ENCODE measurements at regions not wholly inside any gene's neighbourhood (a gene's known extent, or its start where the extent isn't known, plus 50 kb on each side); places are given as distances from the start of the nearest gene placed in this dataset.
"Not testable (repeated sequence)": the region's sequence is repeated elsewhere in the genome, so short reads cannot be mapped to it uniquely, and the experiment has no call there.

DNA sequence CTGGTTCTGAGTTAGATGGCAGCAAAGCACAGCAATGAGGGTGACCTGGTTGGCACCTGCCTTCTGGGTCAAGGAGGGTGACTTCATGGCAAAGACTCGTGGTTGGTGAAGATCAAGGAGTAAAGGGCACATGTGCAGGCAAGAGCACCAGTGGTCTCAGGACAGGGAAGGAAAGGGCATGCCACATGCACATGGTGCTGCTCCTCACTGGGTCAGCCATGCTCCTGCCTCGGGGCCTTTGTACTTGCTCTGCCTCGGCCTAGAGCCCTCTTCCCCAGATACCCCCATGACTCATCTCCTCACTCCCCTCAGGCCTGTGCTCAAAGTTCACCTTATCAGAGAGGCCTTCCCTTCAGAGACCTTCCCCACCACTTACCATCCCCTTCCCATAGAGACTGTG is 106.7 kb upstream of the KDM7A start:
- no peaks in the 10 kb centered on the region for H3K36me3 ChIP-seq (ENCODE audit: insufficient read depth, low read length)
- no peaks in the 10 kb centered on the region for H3K27me3 ChIP-seq (ENCODE audit: control insufficient read depth in 1 of 2, insufficient read depth in 2 of 2, low read length in 2 of 2)
- H3K4me3 ChIP-seq (ENCODE audit: low read depth in 1 of 2, low read length in 2 of 2), result no peak overlapping the region
- H3K4me1 ChIP-seq (ENCODE audit: insufficient read depth, low read length), result no peaks in the 10 kb centered on the region
- H3K9me3 ChIP-seq (ENCODE audit: low read length), result no peaks in the 10 kb centered on the region
- no peak overlapping the region for H3K9ac ChIP-seq (ENCODE audit: low read length)
- H3K27ac ChIP-seq (ENCODE audit: low read depth, low read length), result no peak overlapping the region

DNA sequence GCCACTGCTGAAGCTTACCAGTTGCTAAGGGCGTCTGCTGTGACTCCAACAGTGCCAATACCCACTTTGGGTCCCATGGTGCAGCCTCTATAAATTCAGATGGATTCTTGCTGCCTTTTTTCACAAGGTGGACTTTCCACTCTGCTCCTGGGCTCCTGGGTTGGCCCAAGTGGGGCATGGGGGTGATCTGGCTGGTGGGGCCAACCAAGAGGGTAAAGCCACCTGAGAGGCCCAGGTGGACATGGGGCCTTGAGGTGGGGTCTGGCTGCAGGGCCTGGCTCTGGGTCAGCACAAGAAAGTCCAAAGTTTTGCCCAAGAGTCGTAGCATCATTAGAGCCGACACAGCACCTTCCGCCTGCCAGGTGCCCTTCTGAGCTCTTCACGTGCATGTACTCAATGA is 105.2 kb upstream of the KDM7A start:
- Histone ChIP-seq H3K9ac (ENCODE audit: low read length) (no peak overlapping the region), H3K27me3 (ENCODE audit: control insufficient read depth in 1 of 2, insufficient read depth in 2 of 2, low read length in 2 of 2) (no peaks in the 10 kb centered on the region), H3K9me3 (ENCODE audit: low read length) (no peaks in the 10 kb centered on the region), H3K4me3 (ENCODE audit: low read depth in 1 of 2, low read length in 2 of 2) (no peak overlapping the region), H3K36me3 (ENCODE audit: insufficient read depth, low read length) (no peaks in the 10 kb centered on the region), H3K4me1 (ENCODE audit: insufficient read depth, low read length) (no peaks in the 10 kb centered on the region), H3K27ac (ENCODE audit: low read depth, low read length) (no peak overlapping the region)

DNA sequence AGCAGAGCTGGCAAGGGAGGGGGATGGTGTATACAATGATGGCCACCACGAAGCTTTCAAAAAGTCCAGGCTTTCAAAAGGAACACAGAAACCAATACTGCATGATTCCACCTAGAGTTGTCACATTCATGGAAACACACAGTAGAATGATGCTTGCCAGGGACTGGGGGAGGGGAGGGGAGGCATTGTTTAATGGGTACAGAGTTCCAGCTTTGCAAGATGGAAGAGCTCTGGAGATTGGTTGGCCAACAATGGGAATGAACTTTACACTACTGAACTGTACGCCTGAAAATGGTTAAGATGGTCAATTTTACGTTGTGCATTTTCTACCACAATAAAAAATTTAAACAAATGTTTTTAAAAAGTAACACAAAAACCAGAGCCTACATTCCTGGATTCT is 104.5 kb upstream of the KDM7A start:
- Histone ChIP-seq H3K36me3 (ENCODE audit: insufficient read depth, low read length) (no peaks in the 10 kb centered on the region), H3K4me3 (ENCODE audit: low read depth in 1 of 2, low read length in 2 of 2) (no peak overlapping the region), H3K4me1 (ENCODE audit: insufficient read depth, low read length) (no peaks in the 10 kb centered on the region), H3K9ac (ENCODE audit: low read length) (no peak overlapping the region), H3K27me3 (ENCODE audit: control insufficient read depth in 1 of 2, insufficient read depth in 2 of 2, low read length in 2 of 2) (no peaks in the 10 kb centered on the region), H3K9me3 (ENCODE audit: low read length) (no peaks in the 10 kb centered on the region), H3K27ac (ENCODE audit: low read depth, low read length) (no peak overlapping the region)

DNA sequence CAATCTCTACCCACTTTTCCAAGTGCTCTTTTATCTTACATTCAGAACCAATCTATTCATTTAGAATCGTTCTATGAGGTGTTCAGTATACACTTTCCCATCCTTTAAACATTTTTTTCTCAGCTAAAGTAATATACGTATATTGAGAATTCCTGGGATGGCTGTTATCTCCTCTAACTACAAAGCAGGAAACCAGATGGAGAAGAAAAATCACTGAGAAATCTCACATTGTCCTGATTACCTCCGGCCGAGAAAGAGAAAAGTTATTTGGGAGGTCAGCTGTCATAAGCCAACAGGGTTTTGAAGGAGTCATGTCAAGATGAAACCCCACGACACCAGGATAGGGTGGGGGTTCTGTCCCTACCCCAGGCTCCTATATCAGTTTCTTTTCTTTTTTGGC is 99.2 kb upstream of the KDM7A start:
- Histone ChIP-seq H3K4me1 (ENCODE audit: insufficient read depth, low read length) (no peaks in the 10 kb centered on the region), H3K9me3 (ENCODE audit: low read length) (no peaks in the 10 kb centered on the region), H3K27me3 (ENCODE audit: control insufficient read depth in 1 of 2, insufficient read depth in 2 of 2, low read length in 2 of 2) (no peaks in the 10 kb centered on the region), H3K9ac (ENCODE audit: low read length) (no peak overlapping the region), H3K27ac (ENCODE audit: low read depth, low read length) (no peak overlapping the region), H3K4me3 (ENCODE audit: low read depth in 1 of 2, low read length in 2 of 2) (no peak overlapping the region), H3K36me3 (ENCODE audit: insufficient read depth, low read length) (no peaks in the 10 kb centered on the region)

DNA sequence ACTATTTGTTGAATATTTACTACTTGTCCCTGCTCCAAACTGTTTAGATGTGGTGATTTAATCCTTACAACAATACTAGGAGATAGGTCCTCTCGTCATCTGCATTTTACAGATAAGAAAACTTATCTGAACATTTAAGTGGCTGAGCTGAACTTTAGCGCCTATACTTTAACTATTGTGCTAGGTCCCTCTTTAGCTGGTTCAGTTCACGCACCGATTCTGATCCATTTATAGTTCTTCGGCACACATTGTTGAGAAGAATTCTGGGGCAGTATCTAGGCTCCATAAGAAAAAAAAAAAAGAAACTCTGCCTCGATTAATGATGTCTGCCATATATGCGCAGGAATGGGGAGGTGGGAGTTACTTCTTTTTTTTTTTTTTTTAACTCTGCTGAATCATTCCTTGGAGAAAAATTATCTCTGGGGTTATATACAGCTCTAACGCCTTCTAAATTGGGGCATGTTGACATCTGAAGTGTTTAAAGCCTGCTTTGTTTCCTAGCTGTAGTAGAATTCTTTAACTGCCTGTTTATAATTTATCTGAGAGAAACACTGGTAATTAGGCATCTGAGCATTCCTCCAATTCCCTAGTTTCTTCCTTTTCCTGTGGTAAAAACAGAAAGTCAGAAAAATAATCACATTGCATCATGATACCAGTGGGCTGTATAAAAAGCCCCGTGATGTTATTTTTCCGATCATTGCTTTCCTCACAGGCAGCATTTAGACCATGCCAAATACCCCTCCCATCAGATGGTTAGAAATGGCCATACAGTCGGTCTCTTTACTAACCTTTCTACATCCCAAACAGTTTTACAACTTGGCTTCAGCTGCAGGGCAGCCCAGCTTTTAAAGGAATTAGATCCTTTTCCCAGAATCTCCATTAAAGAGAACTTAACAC is 98.5 kb upstream of the KDM7A start:
- Histone ChIP-seq H3K4me1 (ENCODE audit: insufficient read depth, low read length) (no peaks in the 10 kb centered on the region), H3K36me3 (ENCODE audit: insufficient read depth, low read length) (no peaks in the 10 kb centered on the region), H3K27ac (ENCODE audit: low read depth, low read length) (no peak overlapping the region), H3K9me3 (ENCODE audit: low read length) (no peaks in the 10 kb centered on the region), H3K27me3 (ENCODE audit: control insufficient read depth in 1 of 2, insufficient read depth in 2 of 2, low read length in 2 of 2) (no peaks in the 10 kb centered on the region), H3K9ac (ENCODE audit: low read length) (no peak overlapping the region), H3K4me3 (ENCODE audit: low read depth in 1 of 2, low read length in 2 of 2) (no peak overlapping the region)

DNA sequence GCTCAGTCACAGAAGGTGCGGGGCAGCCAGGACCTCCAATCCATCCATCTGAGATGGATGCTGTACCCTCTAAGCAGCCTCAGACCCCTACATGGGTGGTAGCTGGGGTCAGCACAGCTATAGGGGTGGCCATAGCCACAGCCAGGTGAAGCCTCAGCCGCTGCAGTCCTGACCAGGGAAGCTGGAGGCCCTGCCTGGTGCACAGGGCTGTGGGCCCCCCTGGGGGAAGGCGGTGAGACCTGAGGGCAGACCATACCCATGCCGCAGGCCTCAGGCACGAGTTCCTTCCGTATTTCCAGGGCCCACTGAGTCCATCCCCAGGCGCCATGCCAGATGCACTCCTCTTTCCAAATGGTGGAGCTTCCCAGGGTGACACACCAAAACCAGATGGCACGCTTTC is 96.6 kb upstream of the KDM7A start:
- no peaks in the 10 kb centered on the region for H3K4me1 ChIP-seq (ENCODE audit: insufficient read depth, low read length)
- H3K27ac ChIP-seq (ENCODE audit: low read depth, low read length), result no peak overlapping the region
- H3K4me3 ChIP-seq (ENCODE audit: low read depth in 1 of 2, low read length in 2 of 2), result no peak overlapping the region
- no peaks in the 10 kb centered on the region for H3K9me3 ChIP-seq (ENCODE audit: low read length)
- H3K36me3 ChIP-seq (ENCODE audit: insufficient read depth, low read length), result no peaks in the 10 kb centered on the region
- H3K27me3 ChIP-seq (ENCODE audit: control insufficient read depth in 1 of 2, insufficient read depth in 2 of 2, low read length in 2 of 2), result no peaks in the 10 kb centered on the region
- H3K9ac ChIP-seq (ENCODE audit: low read length), result no peak overlapping the region

DNA sequence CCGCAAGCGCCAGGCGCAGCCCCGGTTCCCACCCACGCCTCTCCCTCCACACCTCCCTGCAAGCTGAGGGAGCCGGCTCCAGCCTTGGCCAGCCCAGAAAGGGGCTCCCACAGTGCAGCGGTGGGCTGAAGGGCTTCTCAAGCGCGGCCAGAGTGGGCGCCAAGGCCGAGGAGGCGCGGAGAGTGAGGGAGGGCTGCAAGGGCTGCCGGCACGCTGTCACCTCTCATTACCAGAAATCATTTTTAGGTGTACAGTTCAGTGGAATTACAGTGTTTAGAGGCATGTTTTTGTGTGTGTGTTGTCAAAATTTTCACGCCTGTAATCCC is 94.8 kb upstream of the KDM7A start:
- H3K27me3 ChIP-seq (ENCODE audit: control insufficient read depth in 1 of 2, insufficient read depth in 2 of 2, low read length in 2 of 2); H3K9ac ChIP-seq (ENCODE audit: low read length); H3K4me3 ChIP-seq (ENCODE audit: low read depth in 1 of 2, low read length in 2 of 2); H3K4me1 ChIP-seq (ENCODE audit: insufficient read depth, low read length); H3K27ac ChIP-seq (ENCODE audit: low read depth, low read length); H3K36me3 ChIP-seq (ENCODE audit: insufficient read depth, low read length); H3K9me3 ChIP-seq (ENCODE audit: low read length): not testable (repeated sequence)

DNA sequence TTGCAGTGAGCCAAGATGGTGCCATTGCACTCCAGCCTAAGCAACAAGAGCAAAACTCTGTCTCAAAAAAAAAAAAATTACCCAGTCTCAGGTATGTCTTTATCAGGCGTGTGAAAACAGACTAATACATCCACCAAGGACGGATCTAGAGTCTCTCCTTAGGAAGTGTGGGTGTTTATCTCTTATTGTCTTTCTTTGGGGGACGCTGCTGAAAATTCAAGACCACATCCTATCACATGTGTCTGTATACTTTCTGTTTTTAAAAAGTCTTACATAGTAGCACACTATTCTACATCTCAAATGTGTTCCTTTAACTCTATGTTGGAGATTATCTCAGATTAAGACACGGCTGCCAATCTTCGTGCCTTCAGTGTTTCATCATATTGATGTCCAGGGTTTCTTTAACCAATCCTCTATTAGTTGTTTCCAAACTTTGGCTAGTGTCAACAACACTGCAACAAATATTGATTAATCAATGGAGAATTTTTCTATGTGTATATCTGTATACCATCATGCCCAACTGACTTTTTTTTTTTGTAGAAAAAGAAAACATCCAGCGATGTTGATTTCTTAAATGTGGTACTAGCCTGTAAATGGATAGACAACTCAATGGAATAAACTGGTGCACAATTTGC is 92.3 kb upstream of the KDM7A start:
- no peaks in the 10 kb centered on the region for H3K9me3 ChIP-seq (ENCODE audit: low read length)
- no peaks in the 10 kb centered on the region for H3K36me3 ChIP-seq (ENCODE audit: insufficient read depth, low read length)
- no peak overlapping the region for H3K9ac ChIP-seq (ENCODE audit: low read length)
- H3K4me3 ChIP-seq (ENCODE audit: low read depth in 1 of 2, low read length in 2 of 2), result no peak overlapping the region
- H3K27me3 ChIP-seq (ENCODE audit: control insufficient read depth in 1 of 2, insufficient read depth in 2 of 2, low read length in 2 of 2), result no peaks in the 10 kb centered on the region
- H3K27ac ChIP-seq (ENCODE audit: low read depth, low read length), result no peak overlapping the region
- no peaks in the 10 kb centered on the region for H3K4me1 ChIP-seq (ENCODE audit: insufficient read depth, low read length)

DNA sequence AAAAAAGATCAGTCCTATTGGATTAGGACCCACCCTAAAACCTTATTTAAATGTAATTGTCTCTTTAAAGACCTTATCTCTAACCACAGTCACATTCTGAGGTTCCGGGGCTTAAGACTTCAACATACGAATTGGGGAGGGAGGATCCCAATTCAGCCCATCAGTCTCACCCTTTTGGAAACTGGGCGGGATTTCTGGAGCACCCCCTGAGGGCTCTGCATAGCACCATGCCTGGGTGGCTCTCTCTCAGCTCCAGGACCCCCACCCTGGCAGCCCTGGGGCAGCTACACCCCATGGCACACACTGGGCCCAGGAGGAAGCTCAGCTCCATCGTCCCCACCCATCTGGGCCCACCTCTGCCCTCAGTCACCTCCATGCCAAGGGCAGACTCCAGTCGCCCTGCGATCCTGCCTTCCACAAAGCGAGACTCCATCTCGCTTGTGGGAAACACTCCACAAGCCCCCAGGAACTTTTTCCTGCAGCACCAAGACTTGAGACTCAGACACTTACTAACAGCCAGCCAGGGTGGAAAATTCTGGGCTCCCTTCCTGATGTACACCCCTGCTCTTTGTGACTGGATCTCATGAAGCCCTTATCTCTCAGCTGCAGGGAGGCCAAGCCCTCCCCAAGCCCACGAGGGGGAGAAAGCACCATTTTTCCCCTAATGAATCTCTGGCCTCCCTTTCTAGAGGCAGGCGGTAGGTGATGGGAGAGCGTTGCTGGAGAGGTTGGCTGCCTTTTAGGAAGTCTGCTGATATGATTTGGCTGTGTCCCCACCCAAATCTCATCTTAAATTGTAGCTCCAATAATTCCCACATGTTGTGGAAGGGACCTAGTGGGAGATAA is 90.8 kb upstream of the KDM7A start:
- Histone ChIP-seq H3K36me3 (ENCODE audit: insufficient read depth, low read length) (no peaks in the 10 kb centered on the region), H3K4me1 (ENCODE audit: insufficient read depth, low read length) (no peaks in the 10 kb centered on the region), H3K9ac (ENCODE audit: low read length) (no peak overlapping the region), H3K27ac (ENCODE audit: low read depth, low read length) (no peak overlapping the region), H3K4me3 (ENCODE audit: low read depth in 1 of 2, low read length in 2 of 2) (no peak overlapping the region), H3K27me3 (ENCODE audit: control insufficient read depth in 1 of 2, insufficient read depth in 2 of 2, low read length in 2 of 2) (no peaks in the 10 kb centered on the region), H3K9me3 (ENCODE audit: low read length) (no peaks in the 10 kb centered on the region)

DNA sequence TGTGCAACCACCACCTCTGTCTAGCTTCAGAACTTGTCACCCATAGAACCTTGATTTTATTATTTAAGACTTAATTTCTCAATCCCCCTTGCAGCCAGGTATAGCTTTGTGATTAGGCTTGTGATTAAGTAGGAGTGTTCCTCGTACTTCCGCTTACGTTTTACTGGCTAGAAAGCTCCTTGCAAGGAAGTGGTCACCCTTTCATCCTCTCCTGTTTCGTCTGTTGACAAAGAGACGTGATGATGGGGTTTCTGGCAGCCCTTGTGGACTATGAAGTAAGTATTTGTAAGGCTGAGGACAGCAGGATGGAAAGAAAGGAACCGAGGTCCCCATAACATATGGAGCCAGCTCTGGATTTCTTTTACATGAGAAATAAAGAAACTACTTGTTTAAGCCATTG is 86.5 kb upstream of the KDM7A start:
- no peaks in the 10 kb centered on the region for H3K36me3 ChIP-seq (ENCODE audit: insufficient read depth, low read length)
- no peak overlapping the region for H3K4me3 ChIP-seq (ENCODE audit: low read depth in 1 of 2, low read length in 2 of 2)
- H3K27ac ChIP-seq (ENCODE audit: low read depth, low read length), result no peak overlapping the region
- H3K9ac ChIP-seq (ENCODE audit: low read length), result no peak overlapping the region
- no peaks in the 10 kb centered on the region for H3K4me1 ChIP-seq (ENCODE audit: insufficient read depth, low read length)
- no peaks in the 10 kb centered on the region for H3K27me3 ChIP-seq (ENCODE audit: control insufficient read depth in 1 of 2, insufficient read depth in 2 of 2, low read length in 2 of 2)
- H3K9me3 ChIP-seq (ENCODE audit: low read length), result no peaks in the 10 kb centered on the region

DNA sequence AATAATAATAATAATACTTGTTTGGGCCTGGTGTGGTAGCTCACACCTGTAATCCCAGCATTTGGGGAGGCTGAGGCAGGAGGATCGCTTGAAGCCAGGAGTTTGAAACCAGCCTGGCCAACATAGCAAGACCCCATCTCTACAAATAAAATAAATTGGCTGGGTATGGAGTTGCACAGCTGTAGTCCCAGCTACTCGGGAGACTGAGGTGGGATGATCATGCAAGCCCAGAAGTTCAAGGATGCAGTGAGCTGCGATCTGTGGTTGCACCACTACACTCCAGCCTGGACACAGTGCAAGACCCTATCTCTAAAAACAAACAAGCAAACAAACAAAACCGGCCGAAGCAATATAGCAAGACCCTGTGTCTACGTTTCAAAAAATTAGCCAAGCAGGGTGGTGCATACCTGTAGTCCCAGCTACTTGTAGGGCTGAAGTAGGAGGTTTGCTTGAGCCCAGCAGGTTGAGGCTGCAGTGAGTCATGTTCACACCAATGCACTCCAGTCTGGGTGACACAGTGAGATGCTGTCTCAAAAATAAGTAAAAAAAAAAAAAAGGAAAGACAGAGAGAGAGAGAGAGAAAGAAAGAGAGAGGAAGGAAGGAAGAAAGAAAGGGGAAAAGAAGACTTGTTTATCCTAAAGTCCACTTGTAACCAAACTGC is 85.6 kb upstream of the KDM7A start:
- no peaks in the 10 kb centered on the region for H3K36me3 ChIP-seq (ENCODE audit: insufficient read depth, low read length)
- no peaks in the 10 kb centered on the region for H3K27me3 ChIP-seq (ENCODE audit: control insufficient read depth in 1 of 2, insufficient read depth in 2 of 2, low read length in 2 of 2)
- H3K9me3 ChIP-seq (ENCODE audit: low read length), result no peaks in the 10 kb centered on the region
- H3K4me3 ChIP-seq (ENCODE audit: low read depth in 1 of 2, low read length in 2 of 2), result no peak overlapping the region
- no peak overlapping the region for H3K27ac ChIP-seq (ENCODE audit: low read depth, low read length)
- H3K4me1 ChIP-seq (ENCODE audit: insufficient read depth, low read length), result no peaks in the 10 kb centered on the region
- no peak overlapping the region for H3K9ac ChIP-seq (ENCODE audit: low read length)

Data from muscle layer of colon (tissue), 2 donors.